ENCODE measurements at regions not wholly inside any gene's neighbourhood (a gene's known extent, or its start where the extent isn't known, plus 50 kb on each side); places are given as distances from the start of the nearest gene placed in this dataset.
A peak's percentile ranks its signal among the peaks of the same experiment; 100 is the strongest.

DNA sequence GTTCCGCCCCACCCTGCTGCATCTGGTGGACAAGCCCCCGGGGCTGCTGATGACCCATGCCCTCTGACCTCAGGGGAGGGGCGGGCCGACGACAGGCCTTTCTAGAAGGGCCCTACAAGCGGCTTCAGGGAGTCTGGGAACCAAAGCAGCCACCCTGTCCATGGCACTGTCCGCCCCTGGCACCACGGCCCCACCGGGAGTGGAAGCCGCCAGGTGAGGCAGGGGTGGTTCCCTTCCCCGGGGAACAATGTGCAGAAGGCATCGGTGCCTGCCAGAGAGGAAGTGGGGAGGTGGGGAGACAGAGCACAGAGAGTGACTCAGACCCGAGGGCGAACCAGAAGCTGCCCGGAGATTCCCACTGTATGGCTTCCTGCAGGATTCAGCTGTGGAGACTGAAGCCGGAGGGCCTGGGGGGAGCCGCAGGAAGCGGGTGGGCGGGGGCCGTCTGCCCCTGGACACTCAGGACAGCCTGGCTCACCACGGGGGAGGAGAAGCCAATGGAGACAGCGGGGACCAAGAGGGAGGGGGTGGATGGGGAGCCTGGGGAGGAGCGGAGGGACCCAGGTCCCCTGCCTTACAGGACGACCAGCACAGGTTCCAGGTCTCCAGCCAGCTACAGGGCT is 134.0 kb downstream of the TPRA1 start:
- DNase-seq (ENCODE audit: low spot score), result no peak
- TF ChIP-seq, protein P1, sequence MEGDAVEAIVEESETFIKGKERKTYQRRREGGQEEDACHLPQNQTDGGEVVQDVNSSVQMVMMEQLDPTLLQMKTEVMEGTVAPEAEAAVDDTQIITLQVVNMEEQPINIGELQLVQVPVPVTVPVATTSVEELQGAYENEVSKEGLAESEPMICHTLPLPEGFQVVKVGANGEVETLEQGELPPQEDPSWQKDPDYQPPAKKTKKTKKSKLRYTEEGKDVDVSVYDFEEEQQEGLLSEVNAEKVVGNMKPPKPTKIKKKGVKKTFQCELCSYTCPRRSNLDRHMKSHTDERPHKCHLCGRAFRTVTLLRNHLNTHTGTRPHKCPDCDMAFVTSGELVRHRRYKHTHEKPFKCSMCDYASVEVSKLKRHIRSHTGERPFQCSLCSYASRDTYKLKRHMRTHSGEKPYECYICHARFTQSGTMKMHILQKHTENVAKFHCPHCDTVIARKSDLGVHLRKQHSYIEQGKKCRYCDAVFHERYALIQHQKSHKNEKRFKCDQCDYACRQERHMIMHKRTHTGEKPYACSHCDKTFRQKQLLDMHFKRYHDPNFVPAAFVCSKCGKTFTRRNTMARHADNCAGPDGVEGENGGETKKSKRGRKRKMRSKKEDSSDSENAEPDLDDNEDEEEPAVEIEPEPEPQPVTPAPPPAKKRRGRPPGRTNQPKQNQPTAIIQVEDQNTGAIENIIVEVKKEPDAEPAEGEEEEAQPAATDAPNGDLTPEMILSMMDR (IDR thresholded peaks at IDR 0.05; ENCODE audit: extremely low read depth, missing control alignments), result no peak

DNA sequence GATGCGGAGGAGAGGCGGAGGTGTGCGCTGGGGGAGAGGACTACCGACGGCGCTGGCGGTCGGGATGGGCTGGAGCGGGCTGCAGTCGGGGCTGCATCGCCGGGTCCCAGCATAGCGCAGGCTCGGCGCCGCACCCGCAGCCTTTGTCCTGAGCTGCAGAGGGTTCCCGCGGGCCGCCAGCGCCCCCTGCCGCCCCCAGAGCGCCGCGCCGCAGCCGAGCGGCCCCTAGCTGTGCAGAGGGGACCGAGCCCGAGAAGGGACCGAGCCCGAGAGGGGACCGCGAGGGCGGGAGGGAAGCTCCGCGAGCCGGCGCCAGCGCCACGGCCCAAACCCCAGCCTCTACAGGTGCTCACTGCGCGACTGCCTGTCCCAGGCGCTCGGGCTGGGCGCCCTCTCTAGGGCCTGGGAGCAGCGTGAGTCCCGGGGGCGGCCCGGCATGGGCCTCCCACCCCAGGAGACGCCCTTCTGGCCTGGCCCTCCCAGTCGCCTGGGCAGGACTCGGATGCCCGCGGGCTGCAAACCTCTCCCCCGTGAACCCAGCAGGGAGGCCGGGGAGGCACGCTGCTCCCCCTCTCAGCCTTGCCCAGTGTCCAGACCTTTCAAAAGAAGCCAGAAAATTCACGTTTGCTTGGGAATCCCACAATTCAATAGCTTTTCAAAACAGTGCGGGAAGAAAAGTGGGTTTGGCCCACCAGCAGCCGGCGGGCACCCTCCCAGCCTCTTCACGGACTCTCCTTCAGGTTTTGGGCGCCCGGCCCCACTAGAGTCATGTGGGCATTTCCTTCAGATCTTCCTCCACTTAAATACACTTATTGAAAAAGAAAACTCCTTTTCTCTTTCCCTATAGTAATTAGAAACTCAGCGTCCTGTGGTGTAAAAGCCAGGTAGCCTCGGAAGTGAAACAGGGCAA is 134.7 kb downstream of the TPRA1 start:
- peak; percentile 93 for DNase-seq (ENCODE audit: low spot score)
- TF ChIP-seq, protein P1 (IDR thresholded peaks at IDR 0.05; ENCODE audit: extremely low read depth, missing control alignments), result peak; percentile 98

DNA sequence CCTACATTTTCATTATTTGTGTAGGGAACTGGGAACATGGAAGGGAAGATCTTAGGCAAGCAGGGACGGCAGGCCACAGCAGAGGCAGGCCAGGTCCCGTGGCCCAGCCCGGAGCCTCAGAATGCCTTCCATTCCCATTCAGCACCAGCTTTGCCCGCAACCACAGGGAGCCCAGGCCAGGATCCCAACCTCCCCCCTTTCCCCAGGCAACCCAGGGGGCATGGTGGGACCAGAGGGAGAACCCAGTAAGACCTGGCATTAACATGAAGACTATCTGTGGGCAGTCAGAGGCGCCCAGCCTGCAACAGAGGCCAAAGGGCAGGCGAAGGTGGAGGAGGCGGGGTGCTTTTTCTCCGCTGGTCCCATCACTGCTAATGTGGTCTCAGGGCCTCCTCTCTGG is 135.6 kb downstream of the TPRA1 start:
- DNase-seq (ENCODE audit: low spot score), result no peak
- TF ChIP-seq, protein P1 (IDR thresholded peaks at IDR 0.05; ENCODE audit: extremely low read depth, missing control alignments), result no peak

DNA sequence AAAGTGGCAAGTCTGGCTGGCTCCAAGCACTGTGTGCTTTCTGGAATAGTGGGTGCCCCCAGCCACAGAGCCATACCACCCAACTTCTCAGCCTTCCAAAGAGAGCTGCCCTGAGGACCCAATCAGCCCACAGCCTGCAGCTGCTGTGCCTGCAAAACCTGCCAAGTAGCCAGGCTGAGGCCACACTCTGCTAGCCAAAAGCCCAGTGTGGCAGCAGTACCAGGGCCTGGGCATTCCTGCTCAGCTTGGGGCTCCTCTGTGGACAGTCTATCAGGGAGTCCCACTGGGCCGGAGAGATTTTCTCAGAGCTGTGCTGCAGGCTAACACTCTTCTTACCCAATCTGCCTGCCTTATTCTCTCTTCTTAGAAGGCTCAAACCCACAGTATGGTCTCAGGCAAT is 136.5 kb downstream of the TPRA1 start:
- no peak for DNase-seq (ENCODE audit: low spot score)
- TF ChIP-seq, protein P1 (IDR thresholded peaks at IDR 0.05; ENCODE audit: extremely low read depth, missing control alignments), result no peak

DNA sequence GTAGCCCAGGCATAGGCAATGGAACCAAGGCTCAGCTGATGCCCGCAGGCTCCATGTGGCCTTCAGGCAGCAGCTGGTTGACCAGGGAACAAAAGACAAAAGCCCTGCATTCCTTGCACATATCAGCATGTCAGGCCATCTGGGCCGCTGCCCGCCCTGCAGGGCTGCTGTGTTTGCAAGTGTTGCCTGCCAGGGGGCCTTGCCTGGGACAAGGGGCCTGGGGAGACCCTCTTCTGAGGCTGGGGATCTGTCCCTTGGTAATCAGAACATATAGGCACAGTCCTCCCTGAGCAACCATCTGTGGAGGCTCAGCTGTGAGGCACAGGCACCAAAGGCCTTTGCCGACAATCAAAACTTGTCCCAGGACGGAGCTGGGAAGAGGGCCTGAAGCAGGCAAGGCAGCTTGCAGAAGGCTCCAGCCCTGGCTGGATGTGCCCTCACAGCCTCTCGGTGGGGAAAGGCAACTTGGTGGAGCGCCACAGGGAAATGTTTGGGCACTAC is 138.2 kb downstream of the TPRA1 start:
- no peak for DNase-seq (ENCODE audit: low spot score)
- TF ChIP-seq, protein P1 (IDR thresholded peaks at IDR 0.05; ENCODE audit: extremely low read depth, missing control alignments), result no peak

DNA sequence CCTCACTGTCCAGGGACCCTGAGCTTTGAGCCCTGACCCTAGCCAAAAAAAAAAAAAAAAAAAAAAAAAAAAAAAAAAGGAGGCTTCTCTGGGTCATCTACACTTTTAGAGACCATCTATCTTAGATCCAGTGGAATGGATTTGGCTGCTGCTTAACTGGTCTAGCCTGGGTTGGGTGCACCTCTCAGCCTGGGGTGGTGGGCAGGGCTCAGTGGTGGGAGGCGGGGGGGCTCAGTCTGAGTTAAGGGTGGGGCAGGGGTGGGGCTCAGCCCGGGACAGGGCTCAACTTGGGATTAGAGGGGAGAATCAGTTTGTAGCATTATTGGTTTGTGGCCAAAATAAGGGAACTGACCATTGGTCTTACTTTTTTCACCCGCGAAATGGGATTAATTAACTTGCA is 139.2 kb downstream of the TPRA1 start:
- no peak for DNase-seq (ENCODE audit: low spot score)
- TF ChIP-seq, protein P1 (IDR thresholded peaks at IDR 0.05; ENCODE audit: extremely low read depth, missing control alignments), result no peak

DNA sequence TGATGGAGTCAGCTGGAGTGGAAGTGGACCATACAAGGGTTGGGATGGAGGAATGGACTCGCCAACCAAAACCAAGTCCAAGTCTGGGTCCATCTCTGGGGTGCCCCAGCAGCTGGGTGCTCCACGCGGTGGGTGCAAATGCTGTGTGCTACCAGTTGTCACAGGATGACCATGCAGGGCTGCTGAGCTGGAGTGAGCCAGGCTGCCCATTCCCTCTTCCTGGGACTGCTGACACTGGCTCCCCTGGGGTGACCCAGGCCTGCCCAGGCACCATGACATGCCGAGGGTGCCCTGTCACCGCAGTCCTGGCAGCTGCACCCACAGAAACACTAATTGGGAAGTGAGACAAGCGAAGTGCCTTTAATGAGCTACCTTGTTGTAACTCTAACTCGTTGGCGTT is 140.2 kb downstream of the TPRA1 start:
- no peak for DNase-seq (ENCODE audit: low spot score)
- TF ChIP-seq, protein P1 (IDR thresholded peaks at IDR 0.05; ENCODE audit: extremely low read depth, missing control alignments), result no peak

Measured in GM20000 (cell line).